OCI-LY7 (cell line): ENCODE measurements at regions not wholly inside any gene's neighbourhood (a gene's known extent, or its start where the extent isn't known, plus 50 kb on each side); places are given as distances from the start of the nearest gene placed in this dataset.

Source experiments
- CTCF ChIP-seq: fragments of 200-600 bp; sonication (generic); conservative IDR thresholded peaks from 2 replicates; pipeline ENCODE4 v1.5.1; 2014; ENCODE audit warnings: mild to moderate bottlenecking, antibody characterized with exemption, low read length, moderate library complexity, mixed read lengths
- EZH2phosphoT487 ChIP-seq: fragments of 200-600 bp; sonication (generic); IDR thresholded peaks from 2 replicates; pipeline ENCODE4 v1.6.1; 2018; ENCODE audit warnings: low read depth, borderline replicate concordance, mild to moderate bottlenecking, mixed run types, antibody characterized with exemption, low read length, moderate library complexity, mixed read lengths

- TF ChIP-seq CTCF: no peak
- no peak for TF ChIP-seq EZH2phosphoT487
Measured at GRCh38 chr5:2886531-2886930, 135.1 kb upstream of the IRX2 start.
